Neural progenitor cell (in vitro differentiated cells): ENCODE measurements at regions not wholly inside any gene's neighbourhood (a gene's known extent, or its start where the extent isn't known, plus 50 kb on each side); places are given as distances from the start of the nearest gene placed in this dataset.

ENCODE experiments used
- DNase-seq: peaks from one replicate; pipeline ENCODE4 v3.0.0-alpha.2; 2016; ENCODE audit warnings: low spot score
- H2AFZ ChIP-seq: fragments of 200-600 bp; sonication (generic); replicated peaks from 2 replicates; pipeline ENCODE4 v1.6.1; 2016; ENCODE audit warnings: antibody characterized with exemption
- H3F3A ChIP-seq: fragments of 200-600 bp; sonication (generic); 2 replicates; pipeline ENCODE4 v1.6.1; 2016; ENCODE audit warnings: antibody characterized with exemption, low read depth
- H3K27ac ChIP-seq: fragments of 200-600 bp; sonication (generic); 2 replicates; pipeline ENCODE4 v1.5.1; 2016; ENCODE audit warnings: mild to moderate bottlenecking
- H3K27me3 ChIP-seq: fragments of 200-600 bp; sonication (generic); 2 replicates; pipeline ENCODE4 v1.6.1; 2016; ENCODE audit warnings: mild to moderate bottlenecking, moderate library complexity
- H3K36me3 ChIP-seq: fragments of 200-600 bp; sonication (generic); 2 replicates; pipeline ENCODE4 v1.5.1; 2016
- H3K4me1 ChIP-seq: fragments of 200-600 bp; sonication (generic); 2 replicates; pipeline ENCODE4 v1.6.1; 2016; ENCODE audit warnings: mixed run types
- H3K4me2 ChIP-seq: fragments of 200-600 bp; sonication (generic); 2 replicates; pipeline ENCODE4 v1.6.1; 2016
- H3K4me3 ChIP-seq: fragments of 200-600 bp; sonication (generic); 2 replicates; pipeline ENCODE4 v1.5.1; 2016
- H3K79me2 ChIP-seq: fragments of 200-600 bp; sonication (generic); 2 replicates; pipeline ENCODE4 v1.6.1; 2016; ENCODE audit warnings: low read depth
- H3K9ac ChIP-seq: fragments of 200-600 bp; sonication (generic); 2 replicates; pipeline ENCODE4 v1.6.1; 2016
- H3K9me3 ChIP-seq: fragments of 200-600 bp; sonication (generic); 2 replicates; pipeline ENCODE4 v1.5.1; 2016; ENCODE audit warnings: low read depth
- H4K20me1 ChIP-seq: fragments of 200-600 bp; sonication (generic); 2 replicates; pipeline ENCODE4 v1.6.1; 2016; ENCODE audit warnings: low read depth
- H3K27ac Mint-ChIP-seq: 3 replicates; pipeline ENCODE4 v1.8.0; 2021; ENCODE audit warnings: mixed read lengths
- H3K27me3 Mint-ChIP-seq: 2 replicates; pipeline ENCODE4 v1.8.0; 2022; ENCODE audit warnings: low read depth, mild to moderate bottlenecking, inconsistent platforms, moderate library complexity, mixed read lengths; ENCODE audit not compliant: insufficient read depth
- H3K36me3 Mint-ChIP-seq: 3 replicates; pipeline ENCODE4 v1.8.0; 2021; ENCODE audit warnings: mixed read lengths
- H3K4me1 Mint-ChIP-seq: 3 replicates; pipeline ENCODE4 v1.8.0; 2021; ENCODE audit warnings: mixed read lengths
- H3K4me3 Mint-ChIP-seq: 3 replicates; pipeline ENCODE4 v1.8.0; 2021; ENCODE audit warnings: mild to moderate bottlenecking, moderate library complexity, mixed read lengths
- H3K9me3 Mint-ChIP-seq: 3 replicates; pipeline ENCODE4 v1.8.0; 2020; ENCODE audit warnings: mixed read lengths
- EZH2 ChIP-seq: fragments of 200-600 bp; sonication (generic); IDR thresholded peaks from 2 replicates; pipeline ENCODE4 v1.6.1; 2017; ENCODE audit warnings: antibody characterized with exemption, mild to moderate bottlenecking, moderate library complexity
- EZH2phosphoT487 ChIP-seq: fragments of 200-600 bp; sonication (generic); IDR thresholded peaks from 2 replicates; pipeline ENCODE4 v1.6.1; 2017; ENCODE audit warnings: antibody characterized with exemption
- TF ChIP-seq, protein P1 (sequence below): fragments of 200-600 bp; sonication (generic); IDR thresholded peaks from 2 replicates; pipeline ENCODE4 v1.5.1; 2017; ENCODE audit warnings: antibody characterized with exemption, mild to moderate bottlenecking

- Mint-ChIP-seq H3K27ac (no peak overlapping the region), H3K4me3 (no peak overlapping the region), H3K27me3 (no peaks in the 10 kb centered on the region)
Measured at GRCh38 chr5:105565531-105565930, 2002.9 kb upstream of the NUDT12 start.

GRCh38 chr5:105563842-105564241 is 2001.3 kb upstream of the NUDT12 start:
- H3K27ac ChIP-seq = no peak overlapping the region
- H3K36me3 Mint-ChIP-seq = no peaks in the 10 kb centered on the region
- H3K4me3 Mint-ChIP-seq = no peak overlapping the region
- no peak overlapping the region for H3K9ac ChIP-seq
- no peaks in the 10 kb centered on the region for H3K27me3 ChIP-seq
- H3K27me3 Mint-ChIP-seq = no peaks in the 10 kb centered on the region
- peak overlapping the region; percentile 18 for H2AFZ ChIP-seq
- no peaks in the 10 kb centered on the region for H3K9me3 Mint-ChIP-seq
- H3K9me3 ChIP-seq = no peaks in the 10 kb centered on the region
- no peaks in the 10 kb centered on the region for H3K36me3 ChIP-seq
- H3K4me1 ChIP-seq = no peaks in the 10 kb centered on the region
- H3K27ac Mint-ChIP-seq = no peak overlapping the region
- H3K4me3 ChIP-seq = no peak overlapping the region
- no peaks in the 10 kb centered on the region for H3K79me2 ChIP-seq
- no peaks in the 10 kb centered on the region for H3K4me1 Mint-ChIP-seq
- TF ChIP-seq EZH2phosphoT487 (no peak), EZH2 (no peak)
- TF ChIP-seq, protein P1, sequence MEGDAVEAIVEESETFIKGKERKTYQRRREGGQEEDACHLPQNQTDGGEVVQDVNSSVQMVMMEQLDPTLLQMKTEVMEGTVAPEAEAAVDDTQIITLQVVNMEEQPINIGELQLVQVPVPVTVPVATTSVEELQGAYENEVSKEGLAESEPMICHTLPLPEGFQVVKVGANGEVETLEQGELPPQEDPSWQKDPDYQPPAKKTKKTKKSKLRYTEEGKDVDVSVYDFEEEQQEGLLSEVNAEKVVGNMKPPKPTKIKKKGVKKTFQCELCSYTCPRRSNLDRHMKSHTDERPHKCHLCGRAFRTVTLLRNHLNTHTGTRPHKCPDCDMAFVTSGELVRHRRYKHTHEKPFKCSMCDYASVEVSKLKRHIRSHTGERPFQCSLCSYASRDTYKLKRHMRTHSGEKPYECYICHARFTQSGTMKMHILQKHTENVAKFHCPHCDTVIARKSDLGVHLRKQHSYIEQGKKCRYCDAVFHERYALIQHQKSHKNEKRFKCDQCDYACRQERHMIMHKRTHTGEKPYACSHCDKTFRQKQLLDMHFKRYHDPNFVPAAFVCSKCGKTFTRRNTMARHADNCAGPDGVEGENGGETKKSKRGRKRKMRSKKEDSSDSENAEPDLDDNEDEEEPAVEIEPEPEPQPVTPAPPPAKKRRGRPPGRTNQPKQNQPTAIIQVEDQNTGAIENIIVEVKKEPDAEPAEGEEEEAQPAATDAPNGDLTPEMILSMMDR = no peak
- DNase-seq = no peak
- no peaks in the 10 kb centered on the region for H3F3A ChIP-seq
- no peak overlapping the region for H3K4me2 ChIP-seq
- H4K20me1 ChIP-seq = no peaks in the 10 kb centered on the region

More at GRCh38 chr5:105565531-105565930, 2002.9 kb upstream of the NUDT12 start:
- Histone ChIP-seq H3K4me1 (no peaks in the 10 kb centered on the region), H3K4me2 (no peak overlapping the region), H2AFZ (peak overlapping the region; percentile 10), H3K4me3 (no peak overlapping the region), H3K27ac (no peak overlapping the region), H3K27me3 (no peaks in the 10 kb centered on the region), H3F3A (no peaks in the 10 kb centered on the region), H3K36me3 (no peaks in the 10 kb centered on the region), H4K20me1 (no peaks in the 10 kb centered on the region), H3K9me3 (no peaks in the 10 kb centered on the region), H3K9ac (no peak overlapping the region), H3K79me2 (no peaks in the 10 kb centered on the region)
- TF ChIP-seq, protein P1 = no peak
- TF ChIP-seq EZH2phosphoT487 (no peak), EZH2 (no peak)
- Mint-ChIP-seq H3K4me1 (no peaks in the 10 kb centered on the region), H3K36me3 (no peaks in the 10 kb centered on the region), H3K9me3 (no peaks in the 10 kb centered on the region)
- DNase-seq = no peak

DNA sequence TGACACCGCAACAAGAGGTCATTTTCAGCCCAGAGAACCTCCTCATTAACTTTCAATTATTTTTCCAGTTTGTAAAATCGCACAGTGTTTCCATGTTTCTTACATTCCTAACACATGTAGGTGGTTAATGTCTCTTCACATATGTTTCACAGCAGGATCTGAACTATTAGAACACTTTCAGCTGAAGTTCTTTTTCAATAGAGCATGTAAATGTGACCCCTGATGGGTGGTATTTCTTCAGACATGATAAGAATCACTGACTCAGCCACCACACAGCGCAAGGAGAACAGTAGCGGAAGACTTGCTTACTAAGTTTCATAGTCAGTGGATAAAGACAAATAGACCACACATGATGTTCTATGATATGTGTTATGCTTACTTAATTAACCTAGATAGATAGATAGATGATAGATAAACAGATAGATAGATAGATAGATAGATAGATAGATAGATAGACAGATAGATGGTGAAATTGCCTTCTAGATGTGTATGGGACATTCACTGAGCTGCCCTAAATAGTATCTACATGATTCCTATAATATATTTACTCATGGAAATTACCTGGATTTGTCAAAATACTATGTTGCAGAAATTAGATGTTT is 1992.1 kb upstream of the NUDT12 start:
- no peaks in the 10 kb centered on the region for H3K79me2 ChIP-seq
- peaks cover 13% of the 10 kb centered on the region for H3K4me1 Mint-ChIP-seq
- H3K9me3 Mint-ChIP-seq = no peaks in the 10 kb centered on the region
- H3F3A ChIP-seq = no peaks in the 10 kb centered on the region
- H3K4me2 ChIP-seq = no peak overlapping the region
- no peak overlapping the region for H3K9ac ChIP-seq
- H3K27ac Mint-ChIP-seq = no peak overlapping the region
- no peak overlapping the region for H2AFZ ChIP-seq
- no peaks in the 10 kb centered on the region for H3K4me1 ChIP-seq
- TF ChIP-seq, protein P1 = no peak
- TF ChIP-seq EZH2 (no peak), EZH2phosphoT487 (no peak)
- no peak overlapping the region for H3K4me3 Mint-ChIP-seq
- no peaks in the 10 kb centered on the region for H3K36me3 Mint-ChIP-seq
- no peaks in the 10 kb centered on the region for H3K27me3 ChIP-seq
- DNase-seq = no peak
- no peak overlapping the region for H3K27ac ChIP-seq
- H3K27me3 Mint-ChIP-seq = no peaks in the 10 kb centered on the region
- no peaks in the 10 kb centered on the region for H3K9me3 ChIP-seq
- H4K20me1 ChIP-seq = no peaks in the 10 kb centered on the region
- no peaks in the 10 kb centered on the region for H3K36me3 ChIP-seq
- H3K4me3 ChIP-seq = no peak overlapping the region
